Endometrium (tissue), 2 donors: ENCODE measurements at regions not wholly inside any gene's neighbourhood (a gene's known extent, or its start where the extent isn't known, plus 50 kb on each side); places are given as distances from the start of the nearest gene placed in this dataset.

Experiments used
- FAIRE-seq: peaks from 2 replicates; lab custom pipeline; 2012; peaks lifted over from hg19 to GRCh38; lab: Jason Lieb, UNC
- donor health status: control.
- donor health status: control.

DNA sequence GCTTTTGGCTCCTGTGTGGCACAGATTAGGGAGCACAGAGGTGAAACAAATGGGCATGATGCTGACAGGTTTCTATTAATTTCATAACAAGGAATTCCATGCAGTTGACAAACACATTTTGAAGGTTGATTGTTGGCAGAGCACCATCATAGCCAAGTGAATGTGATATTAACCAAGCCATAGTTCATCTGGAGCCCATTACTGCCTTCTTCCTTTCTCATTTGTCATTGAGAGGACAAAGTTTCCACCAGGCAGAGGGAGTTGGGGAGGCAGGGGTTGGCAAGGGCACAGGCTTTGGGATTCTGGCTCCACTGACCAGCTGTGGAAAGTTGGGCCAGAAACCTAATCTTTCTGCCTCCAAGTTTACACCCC is 325.2 kb downstream of the MFSD1 start:
- no peak for FAIRE-seq

DNA sequence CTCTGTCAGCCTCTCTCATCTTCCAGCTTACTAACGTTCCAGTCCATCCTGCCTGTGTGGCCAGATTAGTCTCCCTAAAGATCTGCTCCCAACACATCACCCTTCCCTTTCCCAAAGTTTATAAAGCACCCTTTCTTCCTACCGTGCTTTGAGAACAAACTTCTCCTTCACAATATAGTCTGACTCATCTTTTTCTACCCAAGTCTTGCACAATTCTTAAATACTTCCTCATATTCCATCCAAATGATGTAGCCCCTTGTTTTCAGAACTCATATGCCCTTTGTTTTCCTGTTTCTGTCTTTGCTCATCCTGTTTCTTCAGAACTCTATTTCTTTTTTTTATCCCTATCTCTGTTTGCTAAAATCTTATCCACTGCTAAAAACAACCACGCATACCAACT is 326.8 kb downstream of the MFSD1 start:
- FAIRE-seq = no peak

DNA sequence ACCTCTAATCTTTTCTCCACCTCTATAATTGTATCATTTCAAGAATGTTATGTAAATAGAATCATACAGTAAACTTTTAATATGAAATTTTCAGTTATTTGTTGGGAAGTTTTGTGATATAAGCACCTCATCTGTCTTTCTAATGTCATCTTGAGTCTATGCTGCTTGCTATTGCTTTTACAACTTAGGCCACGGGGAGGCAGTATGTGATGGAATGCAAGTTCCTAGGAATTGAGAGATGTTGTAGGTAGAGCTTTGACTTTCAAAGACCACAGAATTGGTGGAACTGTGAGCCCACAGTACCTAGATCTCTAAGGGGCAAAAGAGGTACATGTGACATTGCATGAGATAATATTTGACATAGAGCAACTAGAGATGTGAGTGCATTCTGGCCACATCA is 328.3 kb downstream of the MFSD1 start:
- no peak for FAIRE-seq

DNA sequence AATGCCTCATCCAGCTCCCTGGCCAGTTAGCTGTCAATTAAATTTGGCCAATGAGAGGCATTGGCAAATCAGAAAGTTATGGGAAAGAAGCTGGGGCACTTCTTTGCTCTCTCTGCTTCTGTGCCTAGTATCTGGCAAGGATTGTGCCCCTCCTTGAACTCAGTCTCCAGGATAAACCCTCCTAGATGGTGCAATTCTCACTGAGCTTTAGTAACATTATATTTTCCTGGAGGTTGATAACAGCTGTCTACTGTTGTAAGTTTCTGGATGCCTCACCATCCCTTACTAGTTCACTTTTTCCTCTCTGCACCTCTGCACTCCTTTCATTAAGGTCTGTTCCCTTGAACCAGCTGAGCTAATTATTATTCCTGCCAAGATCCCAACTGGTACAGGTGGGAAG is 329.5 kb downstream of the MFSD1 start:
- FAIRE-seq = no peak

DNA sequence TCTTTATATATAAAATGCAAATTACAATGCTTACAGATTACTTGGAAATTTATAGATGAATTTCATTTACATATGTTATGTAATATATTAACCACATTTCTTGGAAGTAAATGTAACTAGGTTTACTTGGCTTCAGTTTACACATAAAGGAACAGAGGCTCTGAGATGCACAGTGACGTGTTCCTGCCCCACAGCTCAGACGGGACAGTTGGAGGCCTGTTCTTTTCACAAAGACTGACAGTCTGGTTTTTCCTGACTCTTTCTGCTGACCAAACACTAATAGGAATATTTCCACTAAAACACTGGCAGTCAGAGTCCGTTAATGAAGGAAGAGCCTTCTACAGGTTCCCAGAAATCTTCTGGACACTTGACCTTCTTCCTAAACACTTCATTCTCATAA is 336.1 kb downstream of the MFSD1 start:
- FAIRE-seq = no peak

DNA sequence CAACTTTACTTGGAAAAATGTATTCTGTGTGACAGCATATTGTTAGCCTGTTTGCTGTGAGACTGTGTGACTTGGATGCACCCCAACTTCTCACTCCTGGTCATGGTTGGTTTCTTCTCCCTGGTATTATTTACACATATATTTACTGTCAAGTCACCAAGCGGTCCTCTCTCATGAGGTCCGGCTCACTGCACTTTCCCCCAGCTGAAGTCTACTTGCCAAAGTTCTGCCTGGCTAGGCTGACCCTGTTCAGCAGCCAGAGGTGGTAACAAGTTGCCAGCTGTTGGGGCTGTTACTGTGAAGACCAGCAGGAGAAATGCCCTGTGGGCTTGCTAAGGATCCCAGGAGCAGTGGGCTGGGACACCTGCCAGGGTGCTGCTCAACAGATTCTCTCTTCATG is 337.5 kb downstream of the MFSD1 start:
- no peak for FAIRE-seq

DNA sequence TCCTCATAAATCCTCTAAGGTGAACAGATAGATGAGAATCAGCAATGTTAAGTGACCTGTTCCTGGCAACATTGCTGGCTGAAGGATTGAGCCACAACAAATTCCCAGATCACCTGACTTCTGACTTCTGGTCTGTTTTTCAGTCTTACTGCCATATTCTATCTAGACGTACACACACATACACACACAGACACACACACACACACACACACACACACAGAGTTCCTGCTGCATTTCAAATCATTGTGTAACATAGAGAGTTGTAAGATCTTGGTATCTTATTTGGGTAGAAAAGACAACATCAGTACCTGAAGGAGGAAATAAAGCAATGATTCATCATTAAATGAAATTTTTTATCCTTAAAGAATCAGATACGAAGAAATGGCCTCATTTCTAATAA is 342.6 kb downstream of the MFSD1 start:
- FAIRE-seq = no peak

DNA sequence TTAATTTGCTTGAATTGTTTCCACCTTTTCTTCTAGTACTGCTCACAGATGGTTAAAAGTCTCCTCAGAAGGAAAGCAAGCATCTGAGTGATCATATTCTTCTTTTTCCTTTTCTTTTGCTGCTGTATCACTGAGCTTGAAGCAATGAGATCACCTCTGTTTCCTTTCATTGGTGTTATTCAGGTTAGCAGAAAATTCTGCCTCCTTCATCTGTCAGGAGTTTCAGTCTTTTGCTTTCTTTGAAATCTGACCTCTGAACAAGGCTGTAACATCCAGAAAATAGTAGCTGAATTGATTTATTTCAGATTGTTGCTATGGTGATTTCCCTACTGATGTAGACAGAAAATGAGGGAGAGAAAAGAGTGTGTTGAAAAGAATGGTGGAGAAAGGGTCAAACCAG is 343.0 kb downstream of the MFSD1 start:
- no peak for FAIRE-seq

DNA sequence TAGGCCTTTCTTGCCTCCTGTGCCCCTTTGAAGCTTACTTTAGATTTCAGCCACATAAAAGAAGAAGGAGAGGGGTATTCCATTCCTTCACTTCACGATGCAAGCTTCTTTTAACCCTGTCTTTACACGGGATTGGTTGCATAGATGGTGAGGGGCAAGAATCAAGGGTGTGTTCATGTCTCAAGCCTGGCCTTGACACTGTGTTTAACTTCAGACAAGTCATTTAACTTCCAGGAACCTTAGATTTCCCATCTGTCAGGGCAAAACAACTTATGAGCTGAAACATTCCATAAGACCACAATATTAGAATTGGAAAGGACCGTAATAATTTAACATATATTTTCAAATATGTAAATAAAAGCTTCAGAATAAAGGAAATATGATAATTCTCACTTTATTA is 344.5 kb downstream of the MFSD1 start:
- FAIRE-seq = no peak

DNA sequence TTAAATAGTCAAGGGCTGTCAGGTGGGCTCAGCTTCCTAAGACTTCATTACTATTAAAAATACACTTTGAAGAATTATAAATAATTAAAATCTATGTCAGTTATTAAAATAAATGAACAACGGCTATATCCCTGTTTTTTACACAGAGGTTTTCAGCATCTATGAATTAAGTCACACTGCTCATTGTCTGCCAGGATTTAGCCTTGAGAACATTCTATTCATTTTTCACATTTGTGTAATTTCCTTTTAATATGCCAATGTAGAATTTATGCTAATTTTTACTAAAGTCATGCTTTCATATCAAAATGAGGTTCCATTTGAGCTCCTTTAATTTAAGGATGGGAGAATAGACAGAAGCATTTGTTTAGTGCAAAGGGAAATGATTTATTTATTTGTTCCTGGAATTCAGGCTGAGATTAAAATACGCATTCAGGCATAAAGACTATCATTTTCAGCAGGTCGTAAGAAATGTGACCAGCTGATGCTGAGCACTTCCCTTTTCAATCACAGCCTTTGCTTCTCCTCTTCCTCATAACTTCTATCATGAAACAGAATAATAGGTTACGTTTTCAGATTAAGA is 345.1 kb downstream of the MFSD1 start:
- no peak for FAIRE-seq

DNA sequence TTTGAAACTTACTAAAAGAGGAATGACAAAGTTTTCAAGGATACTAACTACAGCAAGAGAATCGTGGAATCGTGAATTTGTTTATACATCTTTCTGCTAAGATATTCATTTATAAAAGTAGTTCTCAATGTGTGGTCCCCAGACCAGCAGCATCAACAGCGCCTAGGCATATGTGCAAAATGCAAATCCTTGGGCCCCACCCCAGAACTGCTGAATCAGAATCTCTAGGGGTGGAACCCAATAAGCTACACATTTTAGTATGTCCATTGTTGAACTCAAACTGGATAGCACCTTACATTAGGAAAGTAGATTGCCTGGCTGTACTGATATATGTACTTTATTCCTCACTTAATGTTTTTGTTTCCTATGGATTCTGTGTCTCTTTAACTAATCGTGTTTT is 346.0 kb downstream of the MFSD1 start:
- no peak for FAIRE-seq

DNA sequence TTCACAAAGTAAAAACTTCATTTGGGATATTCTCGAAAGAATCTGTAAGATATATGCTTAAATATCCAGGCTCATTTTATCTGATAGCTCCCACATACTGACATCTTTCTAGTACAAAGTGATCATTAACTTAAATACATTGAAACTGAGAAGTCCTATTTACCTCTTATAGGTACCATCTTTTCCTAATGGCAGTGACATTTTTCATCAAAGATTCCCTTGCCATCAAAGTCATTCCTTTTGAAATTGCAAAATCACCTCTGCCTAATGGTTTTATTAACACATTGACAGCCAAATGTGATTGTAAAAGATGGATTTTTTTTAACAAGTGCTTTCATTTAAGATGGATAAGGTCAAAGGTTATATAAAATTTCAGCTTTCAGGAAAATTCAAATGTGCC is 346.6 kb downstream of the MFSD1 start:
- no peak for FAIRE-seq

DNA sequence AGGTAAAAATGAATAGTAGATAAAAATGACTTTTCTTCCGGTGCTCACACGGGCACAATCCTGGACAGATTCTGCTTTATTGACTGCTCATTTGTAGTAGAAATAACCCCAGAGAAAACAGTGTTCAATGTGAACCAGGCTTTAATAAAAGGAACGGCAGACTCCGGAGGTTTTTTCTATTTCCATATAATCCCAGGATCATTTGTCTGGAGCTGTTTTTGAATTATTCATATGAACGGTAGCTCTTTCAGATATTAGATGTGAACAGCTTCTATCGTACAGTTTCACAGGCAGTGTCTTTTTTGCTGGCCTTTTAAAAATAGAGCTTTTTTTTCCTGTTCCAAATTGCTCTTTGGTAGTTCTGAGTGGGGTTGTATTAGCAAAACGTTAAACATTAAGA is 347.3 kb downstream of the MFSD1 start:
- no peak for FAIRE-seq

DNA sequence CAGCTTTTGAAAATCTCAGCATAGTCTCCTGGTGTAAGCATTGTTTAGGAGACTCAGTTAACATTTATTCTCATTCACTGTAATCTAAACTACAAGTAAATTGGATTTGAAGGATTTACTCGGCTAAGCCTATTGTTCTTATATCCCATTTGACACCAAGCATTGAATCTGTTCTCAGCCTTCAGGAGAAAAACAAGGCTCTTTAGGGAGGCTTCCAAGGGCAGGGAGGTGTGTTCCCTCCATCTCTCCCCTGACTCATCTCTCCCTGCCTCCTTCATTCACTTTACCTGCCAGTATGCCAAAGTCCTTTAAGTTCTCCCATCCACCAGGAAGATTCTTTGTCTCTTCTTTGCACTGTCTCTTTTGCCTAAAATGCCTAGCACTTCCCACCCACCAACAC is 347.8 kb downstream of the MFSD1 start:
- no peak for FAIRE-seq

DNA sequence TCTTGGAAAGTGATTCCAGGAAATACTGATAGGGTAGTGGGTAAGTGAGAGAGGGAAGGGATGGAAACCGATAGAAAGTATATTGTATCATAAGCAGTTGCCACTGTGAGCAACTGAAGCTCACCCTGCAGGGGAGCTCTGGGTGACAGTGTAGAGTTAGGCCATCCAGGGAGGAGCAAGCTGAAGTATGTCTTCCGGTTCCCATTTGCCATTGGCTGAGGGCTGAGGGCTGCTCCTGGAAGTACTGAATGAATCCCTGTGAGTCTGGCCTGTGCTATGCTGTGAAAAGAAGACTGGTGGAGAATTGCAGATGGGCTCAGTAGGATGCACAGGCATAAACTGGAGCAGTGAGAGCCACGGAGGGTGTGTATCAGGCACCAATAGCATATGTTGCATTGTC is 348.3 kb downstream of the MFSD1 start:
- FAIRE-seq = no peak

DNA sequence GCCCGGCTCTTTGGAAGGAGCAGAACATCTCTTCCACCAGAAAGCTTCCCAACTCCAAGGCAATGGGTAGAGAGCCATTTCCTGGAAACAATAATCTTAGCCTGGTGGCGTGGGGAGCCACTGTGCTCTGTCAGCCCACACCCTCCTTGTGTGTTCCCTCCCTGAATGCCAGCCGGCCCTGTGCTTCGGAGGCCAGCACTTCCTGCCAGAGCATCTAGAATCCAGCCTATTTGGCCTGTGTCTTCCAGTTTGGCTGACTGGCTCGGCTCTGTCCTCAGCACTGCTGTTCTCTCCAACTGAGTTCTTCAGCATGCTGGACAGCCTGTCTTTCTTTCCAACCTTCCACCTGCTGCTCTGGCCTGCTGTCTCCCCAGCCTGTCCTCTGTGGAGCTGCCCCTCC is 349.3 kb downstream of the MFSD1 start:
- FAIRE-seq = no peak

DNA sequence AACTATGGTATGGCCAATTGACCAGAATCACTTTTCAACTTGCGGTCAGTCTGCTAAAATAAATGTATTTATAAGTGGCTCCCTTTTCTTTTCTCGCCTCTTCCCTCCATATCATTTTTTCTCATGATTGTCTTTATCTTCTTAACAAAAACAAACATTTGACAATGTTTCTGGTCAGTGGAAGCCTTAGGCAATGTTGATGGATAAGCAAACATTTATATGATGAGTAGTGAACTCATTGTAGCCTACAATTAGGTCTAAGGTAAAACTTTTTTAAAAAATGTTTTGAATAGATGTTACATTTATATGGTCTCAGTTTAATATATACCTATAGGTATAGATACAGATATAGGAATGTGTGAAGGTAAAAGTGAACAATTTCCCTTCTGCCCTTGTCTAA is 355.4 kb downstream of the MFSD1 start:
- FAIRE-seq = no peak

DNA sequence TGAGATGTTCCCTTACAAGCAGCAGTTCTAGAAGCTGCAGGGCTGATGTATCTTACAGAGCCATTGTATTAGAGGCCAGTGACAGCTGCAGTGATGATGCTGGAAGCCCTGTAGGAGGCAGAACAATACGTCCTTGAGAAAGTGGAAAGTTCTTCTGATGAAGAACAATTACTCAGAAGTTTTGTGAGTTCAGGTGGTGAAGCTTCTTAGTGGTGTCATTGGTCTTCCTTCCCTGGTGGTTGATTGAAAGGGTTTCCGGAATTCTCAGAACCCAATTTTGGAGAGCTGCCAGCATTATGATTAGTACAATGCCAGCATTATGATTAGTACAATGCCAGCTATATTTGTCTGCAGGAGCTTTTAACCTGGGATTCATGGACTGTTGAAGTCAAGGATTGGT is 356.4 kb downstream of the MFSD1 start:
- no peak for FAIRE-seq

DNA sequence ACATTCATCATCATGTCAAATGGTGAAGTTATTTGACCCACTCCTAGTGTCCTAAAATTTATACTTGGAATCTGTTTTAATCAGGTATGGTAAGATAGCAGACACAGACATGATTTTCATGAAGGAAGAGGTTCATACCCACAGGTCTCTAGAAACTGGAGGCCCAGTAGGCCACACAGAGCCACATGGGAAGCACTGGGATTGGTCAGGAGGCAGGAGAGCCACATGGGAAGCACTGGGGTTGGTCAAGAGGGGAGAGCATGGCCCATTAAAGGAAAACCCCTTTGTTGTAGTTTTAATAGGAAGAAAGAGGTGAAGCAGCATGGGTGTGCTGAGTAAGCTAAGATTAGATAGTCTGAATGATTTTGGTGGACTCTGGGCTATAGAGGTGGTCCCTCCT is 356.9 kb downstream of the MFSD1 start:
- FAIRE-seq = no peak

DNA sequence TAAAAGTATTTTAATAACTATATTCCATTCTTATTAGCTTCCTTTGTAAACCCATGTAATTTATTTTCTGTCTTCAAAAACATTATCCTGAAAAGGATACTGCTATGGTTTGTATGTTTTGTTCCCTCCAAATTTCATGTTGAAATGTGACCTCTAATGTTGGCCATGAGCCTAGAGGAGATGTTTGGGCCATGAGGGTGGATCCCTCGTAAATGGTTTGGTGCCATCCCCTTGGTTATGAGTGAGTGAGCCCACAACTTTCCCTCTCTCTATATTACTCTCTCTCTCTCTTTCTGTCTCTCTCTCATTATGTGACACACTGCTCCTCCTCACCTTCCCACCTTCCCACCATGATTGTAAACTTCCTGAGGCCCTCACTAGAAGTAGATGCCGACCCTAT is 357.7 kb downstream of the MFSD1 start:
- no peak for FAIRE-seq

DNA sequence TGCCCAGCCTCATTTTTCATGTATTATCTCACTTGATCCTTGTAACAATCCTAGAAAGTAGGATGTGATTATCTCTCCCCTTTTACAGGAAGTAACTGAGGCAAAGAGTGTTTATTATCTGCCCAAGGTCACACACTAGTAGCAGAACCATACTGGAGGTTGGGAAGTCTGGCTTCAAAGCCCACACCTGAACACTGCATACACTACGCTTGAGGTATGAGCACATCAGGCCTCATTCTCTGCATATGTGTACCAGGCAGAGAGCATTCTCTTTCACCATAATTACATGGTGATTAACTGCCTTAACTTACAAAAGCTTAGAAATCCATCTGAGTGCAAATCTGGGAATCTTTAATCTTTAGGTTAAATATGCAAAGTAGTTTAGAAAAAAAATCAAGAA is 361.8 kb downstream of the MFSD1 start:
- FAIRE-seq = no peak

DNA sequence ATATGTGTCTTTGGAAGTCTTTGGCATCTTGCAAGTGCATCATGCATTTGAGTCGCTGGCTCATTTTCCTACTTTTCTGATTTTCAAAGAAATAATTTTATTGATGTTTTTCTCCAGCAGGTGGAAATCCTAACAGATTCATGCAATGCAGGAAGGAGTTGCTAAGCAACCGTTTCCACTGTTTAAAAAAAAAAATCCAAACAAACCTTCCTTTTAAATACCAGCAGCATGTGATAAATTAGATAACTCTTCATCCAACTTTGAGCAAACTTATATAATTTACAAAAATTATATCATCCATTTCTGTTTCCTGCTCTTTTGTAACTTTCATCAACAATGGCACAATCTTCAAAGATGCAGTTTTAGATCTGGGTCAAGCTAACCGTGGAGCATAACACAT is 364.1 kb downstream of the MFSD1 start:
- FAIRE-seq = peak; percentile 81

DNA sequence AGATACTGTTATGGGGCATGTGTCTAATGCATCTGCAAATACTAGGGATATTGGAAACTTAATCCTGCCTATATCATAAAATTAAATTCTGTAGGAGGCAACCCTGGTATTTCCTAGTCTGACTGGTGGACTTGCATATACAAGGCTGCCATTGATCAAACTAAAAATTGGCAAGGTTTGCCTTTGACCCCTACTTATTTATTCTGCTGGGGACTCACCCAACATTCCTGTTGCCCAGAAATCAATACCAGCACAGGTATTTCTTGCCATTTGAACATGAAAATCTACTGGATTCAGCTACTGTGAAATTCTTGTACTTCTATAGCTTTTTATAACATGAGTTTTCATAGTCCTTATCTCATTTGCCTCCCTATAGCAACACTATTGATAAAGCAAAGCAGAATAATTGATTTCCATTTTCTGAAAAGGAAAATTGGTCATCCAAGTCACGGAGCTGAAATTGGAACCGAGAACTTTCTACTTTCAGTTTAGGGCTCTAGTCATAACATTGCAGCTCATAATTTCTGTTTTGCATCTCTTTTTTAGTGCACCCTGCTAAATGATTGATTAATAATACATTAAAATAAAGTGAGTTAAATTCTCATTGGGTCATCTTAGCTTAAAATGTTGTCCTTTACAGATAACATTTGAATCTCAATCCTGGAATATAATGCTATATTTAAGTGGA is 365.2 kb downstream of the MFSD1 start:
- FAIRE-seq = no peak

DNA sequence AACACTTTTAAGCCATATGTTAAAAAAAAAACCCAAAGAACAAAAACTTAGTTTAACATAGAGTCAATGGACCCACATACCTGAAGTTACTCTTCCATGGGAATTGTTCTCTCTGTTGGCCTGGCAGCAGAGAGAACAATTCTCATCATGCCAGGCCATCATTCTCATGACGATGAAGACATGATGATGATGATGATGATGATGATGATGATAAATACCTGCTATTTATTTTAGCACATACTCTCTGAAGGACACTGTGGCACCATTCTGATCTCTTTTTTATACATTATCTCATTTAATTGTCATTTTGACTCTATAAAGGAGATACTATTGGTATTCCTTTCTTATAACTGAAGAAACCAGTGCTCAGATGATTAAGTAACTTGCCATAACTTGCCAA is 366.9 kb downstream of the MFSD1 start:
- no peak for FAIRE-seq

DNA sequence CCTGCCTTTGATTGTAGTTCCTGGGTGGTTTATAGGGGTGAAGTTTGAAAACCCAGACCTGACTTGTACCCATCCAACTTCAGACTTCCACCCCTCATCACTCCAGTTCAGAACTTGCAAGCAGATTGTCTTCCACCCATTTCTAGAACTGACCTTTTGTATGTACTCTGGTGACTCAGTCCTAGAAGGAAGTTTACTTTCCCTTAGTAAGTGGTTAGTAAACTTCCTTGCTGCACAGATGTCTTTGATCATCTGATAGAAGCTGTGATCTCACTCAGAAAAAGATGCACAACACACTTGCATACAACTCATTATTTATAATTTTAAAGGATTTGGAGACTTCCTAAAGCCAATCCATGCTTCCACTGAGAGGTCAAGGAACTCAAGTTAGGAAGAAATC is 368.0 kb downstream of the MFSD1 start:
- no peak for FAIRE-seq
